DND-41 (cell line): ENCODE measurements at regions not wholly inside any gene's neighbourhood (a gene's known extent, or its start where the extent isn't known, plus 50 kb on each side); places are given as distances from the start of the nearest gene placed in this dataset.

ENCODE experiments used
- CTCF ChIP-seq: IDR thresholded peaks from 2 replicates; pipeline ENCODE4 v1.5.1; 2012; ENCODE audit warnings: borderline replicate concordance, low read length, moderate library complexity, mild to moderate bottlenecking; ENCODE audit not compliant: poor library complexity, severe bottlenecking; ENCODE audit errors: extremely low read depth
- EZH2 ChIP-seq: IDR thresholded peaks from 3 replicates; pipeline ENCODE4 v1.6.1; 2012; ENCODE audit warnings: borderline replicate concordance, low read depth, mild to moderate bottlenecking, moderate library complexity, low read length, inconsistent platforms; ENCODE audit not compliant: severe bottlenecking

DNA sequence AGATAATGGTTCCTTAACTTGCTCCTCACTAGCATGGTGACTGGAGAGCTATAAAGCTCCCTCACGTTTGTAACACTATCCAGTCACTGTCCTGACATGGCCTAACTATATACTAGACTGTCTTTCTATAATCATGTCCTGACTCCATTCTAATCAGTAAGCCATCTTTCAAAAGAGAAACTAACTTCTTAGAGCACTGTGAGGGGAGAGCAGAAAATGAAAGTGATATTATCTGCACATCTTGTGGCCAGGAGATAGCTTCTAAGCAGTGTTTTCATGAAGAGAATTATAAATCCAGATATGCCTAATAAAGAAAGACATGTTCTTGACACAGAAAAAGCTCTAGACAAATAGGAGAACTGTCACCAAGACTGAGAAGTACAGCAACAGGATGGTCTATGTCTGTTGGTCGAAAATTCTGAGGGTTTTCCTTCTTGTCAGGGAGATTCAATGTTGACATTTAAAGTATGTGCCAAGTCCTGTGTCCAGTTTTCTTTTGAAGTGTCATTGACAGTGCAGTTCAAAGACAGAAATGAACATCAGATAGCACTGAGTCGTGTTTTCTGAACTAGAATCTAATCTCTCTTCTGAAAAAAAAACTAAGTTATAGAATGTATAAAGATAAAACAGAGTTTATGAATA, 230.6 kb upstream of the PEX5L start:
- no peak for TF ChIP-seq CTCF
- TF ChIP-seq EZH2: no peak
